ENCODE measurements at regions not wholly inside any gene's neighbourhood (a gene's known extent, or its start where the extent isn't known, plus 50 kb on each side); places are given as distances from the start of the nearest gene placed in this dataset.

DNA sequence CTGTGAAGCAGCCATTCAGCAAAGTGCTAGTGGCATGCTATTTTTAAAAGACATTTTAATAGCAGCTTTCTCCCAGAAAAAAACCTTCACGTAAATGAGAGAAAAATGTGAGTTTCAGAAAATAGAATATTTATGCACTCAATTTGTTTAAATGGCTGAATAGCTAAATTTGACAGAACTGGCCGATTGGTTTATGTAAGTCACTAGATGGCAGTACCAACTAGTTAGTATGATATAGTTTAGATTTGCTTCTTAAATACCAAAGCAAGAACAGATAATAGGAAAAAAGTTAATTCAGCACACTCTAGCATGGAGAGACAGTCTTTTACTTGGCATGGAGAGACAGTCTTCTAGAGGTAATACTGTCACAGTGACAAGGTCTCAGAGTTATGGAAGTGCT is 250.1 kb downstream of the SNCA start:
- no peak for TF ChIP-seq CTCF (IDR thresholded peaks at IDR 0.05)
- no peak for TF ChIP-seq EZH2 (IDR thresholded peaks at IDR 0.05; ENCODE audit: borderline replicate concordance, insufficient read depth, low read depth, low read length, poor library complexity, severe bottlenecking)
